C4-2B (cell line): ENCODE measurements at regions not wholly inside any gene's neighbourhood (a gene's known extent, or its start where the extent isn't known, plus 50 kb on each side); places are given as distances from the start of the nearest gene placed in this dataset.

Experiments
- H3K27ac ChIP-seq: fragments of 450-650 bp; 2 replicates; pipeline ENCODE4 v1.5.1; 2017
- ZFX ChIP-seq: fragments of 450-650 bp; IDR thresholded peaks from 2 replicates; pipeline ENCODE4 v1.6.1; 2017
- TF ChIP-seq, protein P1 (sequence below): fragments of 450-650 bp; conservative IDR thresholded peaks from 2 replicates; pipeline ENCODE4 v1.5.1; 2017; ENCODE audit warnings: mild to moderate bottlenecking

DNA sequence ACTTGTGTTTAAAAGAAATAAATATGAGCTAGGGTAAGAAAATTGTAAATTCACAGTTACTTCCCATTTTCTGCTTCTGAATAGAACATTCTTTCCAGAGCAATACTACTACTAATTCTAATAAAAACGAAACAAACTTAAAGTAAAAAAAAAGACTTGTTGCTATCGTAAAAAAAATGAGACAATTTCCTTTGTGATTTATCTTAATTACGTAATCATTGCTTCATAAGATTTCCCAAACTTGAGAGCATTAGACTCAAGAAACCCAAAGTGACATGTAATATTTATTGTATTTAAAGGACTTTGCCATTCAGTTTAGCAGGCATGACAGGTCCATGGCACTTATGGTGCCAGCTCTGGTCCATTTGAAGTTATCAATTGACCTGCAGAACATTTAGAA lies 153.8 kb downstream of the AQP4 start:
- H3K27ac ChIP-seq = no peak overlapping the region
- TF ChIP-seq ZFX = no peak
- TF ChIP-seq, protein P1, sequence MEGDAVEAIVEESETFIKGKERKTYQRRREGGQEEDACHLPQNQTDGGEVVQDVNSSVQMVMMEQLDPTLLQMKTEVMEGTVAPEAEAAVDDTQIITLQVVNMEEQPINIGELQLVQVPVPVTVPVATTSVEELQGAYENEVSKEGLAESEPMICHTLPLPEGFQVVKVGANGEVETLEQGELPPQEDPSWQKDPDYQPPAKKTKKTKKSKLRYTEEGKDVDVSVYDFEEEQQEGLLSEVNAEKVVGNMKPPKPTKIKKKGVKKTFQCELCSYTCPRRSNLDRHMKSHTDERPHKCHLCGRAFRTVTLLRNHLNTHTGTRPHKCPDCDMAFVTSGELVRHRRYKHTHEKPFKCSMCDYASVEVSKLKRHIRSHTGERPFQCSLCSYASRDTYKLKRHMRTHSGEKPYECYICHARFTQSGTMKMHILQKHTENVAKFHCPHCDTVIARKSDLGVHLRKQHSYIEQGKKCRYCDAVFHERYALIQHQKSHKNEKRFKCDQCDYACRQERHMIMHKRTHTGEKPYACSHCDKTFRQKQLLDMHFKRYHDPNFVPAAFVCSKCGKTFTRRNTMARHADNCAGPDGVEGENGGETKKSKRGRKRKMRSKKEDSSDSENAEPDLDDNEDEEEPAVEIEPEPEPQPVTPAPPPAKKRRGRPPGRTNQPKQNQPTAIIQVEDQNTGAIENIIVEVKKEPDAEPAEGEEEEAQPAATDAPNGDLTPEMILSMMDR = no peak

- TF ChIP-seq, protein P1 = no peak
- TF ChIP-seq ZFX = no peak
- H3K27ac ChIP-seq = no peak overlapping the region
Observed at GRCh38 chr18:26710470-26711096, 154.9 kb downstream of the AQP4 start.

DNA sequence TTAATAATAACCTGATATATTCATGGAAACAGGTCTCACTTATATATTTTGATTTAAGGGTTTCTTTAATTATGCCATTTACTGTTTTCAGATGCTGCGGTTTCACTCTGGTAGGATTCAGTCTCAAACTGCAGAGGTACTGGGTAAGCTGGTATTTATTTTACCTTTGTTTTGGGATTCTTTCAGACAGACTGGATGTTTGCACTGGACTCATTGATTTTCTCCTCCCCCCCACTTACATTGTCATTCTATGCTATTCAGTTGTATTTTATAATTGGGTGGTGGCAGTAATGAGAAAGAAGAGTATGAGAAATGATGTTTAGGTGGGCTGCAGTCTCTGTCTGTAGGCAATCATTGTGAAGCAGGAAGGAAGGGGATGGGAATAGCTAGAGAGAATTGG lies 155.6 kb downstream of the AQP4 start:
- no peak overlapping the region for H3K27ac ChIP-seq
- TF ChIP-seq, protein P1 = no peak
- TF ChIP-seq ZFX = no peak

DNA sequence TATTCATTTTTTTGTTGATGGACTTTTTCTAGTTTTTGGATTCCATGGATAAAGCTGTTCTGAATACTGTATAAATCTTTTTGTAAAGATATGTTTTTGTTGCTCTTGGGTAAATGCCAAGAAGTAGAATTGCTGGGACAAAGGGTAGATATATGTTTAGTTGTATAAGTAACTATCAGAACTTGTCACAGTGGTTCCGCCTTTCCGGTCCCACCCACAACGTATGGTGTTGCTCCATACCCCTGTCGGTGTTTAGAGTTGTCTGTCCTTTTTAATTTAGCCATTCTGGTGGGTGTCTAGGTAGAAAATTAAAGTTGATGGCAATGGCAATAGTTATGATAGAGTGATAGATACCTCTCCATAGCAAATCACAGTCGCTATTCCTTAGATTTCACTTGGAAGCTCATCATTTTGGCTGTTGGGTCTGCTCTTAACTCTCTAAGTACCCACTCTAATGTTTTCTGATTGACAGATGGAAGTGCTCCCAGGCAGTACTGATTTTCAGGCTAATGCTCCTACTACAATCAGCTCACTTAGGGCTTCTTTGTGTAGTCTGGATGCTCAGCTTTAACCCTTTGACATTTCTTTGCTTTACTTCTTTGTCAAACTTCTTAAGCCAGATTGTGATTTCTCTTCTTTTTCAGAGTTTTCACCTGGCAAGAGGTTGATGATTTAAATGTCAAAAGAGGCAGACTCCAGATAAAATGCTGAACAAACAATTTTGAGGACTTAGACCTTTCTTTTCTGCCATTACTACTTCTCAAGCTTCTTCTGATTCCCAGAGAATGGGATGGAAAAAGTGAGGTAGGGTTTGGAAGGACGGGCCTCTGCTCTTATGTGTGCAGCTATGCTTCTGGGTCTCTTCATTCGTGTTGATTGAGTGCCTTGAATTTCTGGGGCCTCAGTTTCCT lies 156.4 kb downstream of the AQP4 start:
- TF ChIP-seq, protein P1 = no peak
- TF ChIP-seq ZFX = no peak
- no peak overlapping the region for H3K27ac ChIP-seq

DNA sequence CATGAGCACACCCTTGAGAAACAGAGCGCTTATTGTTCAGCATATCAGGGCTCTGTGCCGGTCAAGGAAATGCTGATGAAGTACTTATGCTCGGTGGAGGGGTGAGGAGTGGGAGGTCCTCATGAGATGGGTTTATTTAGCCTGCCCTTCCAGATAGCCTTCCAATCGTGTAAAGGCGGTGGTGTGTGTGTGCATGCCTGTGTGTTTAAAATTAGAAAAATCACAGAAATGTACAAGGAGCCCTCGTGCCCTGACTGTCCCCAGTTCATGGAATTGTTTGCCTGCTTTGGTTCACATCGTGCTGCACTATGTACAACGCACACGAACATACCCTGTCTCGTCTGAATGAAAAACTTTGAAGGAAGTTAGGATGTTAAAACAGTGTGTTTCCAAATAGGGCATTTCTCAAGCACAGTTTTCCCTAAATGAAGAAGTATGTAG lies 158.6 kb downstream of the AQP4 start:
- TF ChIP-seq, protein P1 = no peak
- no peak overlapping the region for H3K27ac ChIP-seq

DNA sequence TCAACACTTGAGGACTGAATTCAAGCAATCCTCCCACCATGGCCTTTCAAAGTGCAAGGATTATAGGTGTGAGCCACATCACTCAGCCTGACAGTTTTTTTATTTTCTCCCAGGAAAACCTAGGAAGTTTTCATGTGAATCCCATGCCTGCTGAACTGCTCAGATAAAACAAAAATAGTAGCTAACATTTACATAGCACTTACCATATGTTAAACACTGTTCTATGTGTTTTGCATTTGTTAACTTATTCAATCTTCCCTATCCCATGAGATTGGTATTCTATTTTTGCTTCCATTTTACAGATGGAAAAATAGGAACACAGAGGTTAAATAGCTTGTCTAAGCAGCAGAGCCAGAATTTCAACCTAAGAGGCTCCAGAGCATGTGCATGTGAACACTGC lies 157.4 kb upstream of the KCTD1 start:
- H3K27ac ChIP-seq = no peak overlapping the region
- no peak for TF ChIP-seq ZFX
- TF ChIP-seq, protein P1 = no peak

DNA sequence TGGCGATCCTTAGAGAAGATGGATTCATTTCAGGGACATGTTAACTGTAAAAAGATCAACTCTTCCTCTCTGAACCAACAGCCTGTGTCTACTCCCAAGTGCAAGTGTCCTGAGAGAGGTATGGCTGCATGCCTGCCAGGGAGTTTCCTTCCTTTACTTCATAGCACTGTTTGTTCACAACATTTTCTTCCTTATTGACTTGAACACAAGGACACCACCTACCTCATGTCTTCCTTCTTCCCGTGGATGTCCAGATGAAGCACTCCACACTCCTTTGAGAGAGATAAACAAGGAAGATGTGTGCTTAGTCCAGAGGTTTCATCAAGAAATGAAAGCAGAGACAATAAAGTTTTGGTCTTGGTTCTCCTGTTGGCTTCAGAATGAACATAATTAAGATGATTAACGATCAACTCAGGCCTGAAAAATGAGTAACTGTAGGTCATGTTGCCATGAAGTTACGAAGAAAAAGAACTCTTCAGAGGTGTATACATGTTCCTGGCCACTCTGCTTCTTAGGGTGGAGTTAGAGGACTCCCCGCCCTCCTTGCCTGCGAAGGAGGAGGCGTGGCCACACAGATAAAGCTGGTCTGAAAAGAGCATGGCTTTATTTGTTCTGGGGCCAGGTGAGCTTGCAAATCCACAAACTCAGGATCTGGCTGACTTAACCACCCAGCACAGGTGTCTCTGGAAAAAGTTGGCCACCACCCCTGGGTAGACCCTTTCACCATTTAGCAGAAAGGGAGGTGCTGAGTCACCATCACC lies 155.0 kb upstream of the KCTD1 start:
- TF ChIP-seq, protein P1 = no peak
- no peak for TF ChIP-seq ZFX
- H3K27ac ChIP-seq = peak overlapping the region; percentile 42
